Hepatocyte (in vitro differentiated cells): ENCODE measurements at regions not wholly inside any gene's neighbourhood (a gene's known extent, or its start where the extent isn't known, plus 50 kb on each side); places are given as distances from the start of the nearest gene placed in this dataset.
A peak's percentile ranks its signal among the peaks of the same experiment; 100 is the strongest.

Experiments used
- DNase-seq: peaks from one replicate; pipeline ENCODE4 v3.0.0-alpha.2; 2016; ENCODE audit warnings: low spot score
- H2AFZ ChIP-seq: fragments of 200-600 bp; sonication (generic); 2 replicates; pipeline ENCODE4 v1.6.0; 2016; ENCODE audit warnings: antibody characterized with exemption, mild to moderate bottlenecking
- H3K27ac ChIP-seq: fragments of 200-600 bp; sonication (generic); 2 replicates; pipeline ENCODE4 v1.5.1; 2016; ENCODE audit warnings: mild to moderate bottlenecking
- H3K27me3 ChIP-seq: fragments of 200-600 bp; sonication (generic); 2 replicates; pipeline ENCODE4 v1.6.1; 2016
- H3K36me3 ChIP-seq: fragments of 200-600 bp; sonication (generic); replicated peaks from 2 replicates; pipeline ENCODE4 v1.5.1; 2016; ENCODE audit warnings: low read depth; ENCODE audit not compliant: insufficient read depth
- H3K4me1 ChIP-seq: fragments of 200-600 bp; sonication (generic); 2 replicates; pipeline ENCODE4 v1.5.1; 2016; ENCODE audit warnings: mild to moderate bottlenecking, moderate library complexity; ENCODE audit not compliant: insufficient read depth
- H3K4me2 ChIP-seq: fragments of 200-600 bp; sonication (generic); 2 replicates; pipeline ENCODE4 v1.6.0; 2016
- H3K4me3 ChIP-seq: fragments of 200-600 bp; sonication (generic); 2 replicates; pipeline ENCODE4 v1.5.1; 2016; ENCODE audit warnings: mild to moderate bottlenecking
- H3K79me2 ChIP-seq: fragments of 200-600 bp; sonication (generic); 2 replicates; pipeline ENCODE4 v1.6.0; 2017; ENCODE audit warnings: mild to moderate bottlenecking
- H3K9me2 ChIP-seq: fragments of 200-600 bp; sonication (generic); replicated peaks from 2 replicates; pipeline ENCODE4 v1.6.0; 2017; ENCODE audit warnings: mild to moderate bottlenecking; ENCODE audit not compliant: insufficient read depth
- H3K9me3 ChIP-seq: fragments of 200-600 bp; sonication (generic); 2 replicates; pipeline ENCODE4 v1.5.1; 2016; ENCODE audit warnings: low read depth, mild to moderate bottlenecking
- H4K20me1 ChIP-seq: fragments of 200-600 bp; sonication (generic); 2 replicates; pipeline ENCODE4 v1.6.0; 2016; ENCODE audit warnings: mild to moderate bottlenecking; ENCODE audit not compliant: insufficient read depth, poor library complexity, severe bottlenecking
- EZH2 ChIP-seq: fragments of 200-600 bp; sonication (generic); IDR thresholded peaks from 2 replicates; pipeline ENCODE4 v1.6.1; 2016; ENCODE audit warnings: antibody characterized with exemption, mild to moderate bottlenecking, borderline replicate concordance
- EZH2phosphoT487 ChIP-seq: fragments of 200-600 bp; sonication (generic); IDR thresholded peaks from one replicate; pipeline ENCODE4 v1.6.1; 2018; ENCODE audit warnings: antibody characterized with exemption, mild to moderate bottlenecking, low read depth, moderate library complexity; ENCODE audit not compliant: unreplicated experiment, severe bottlenecking
- WGBS: methylation state at CpG from one replicate; pipeline ENCODE4 v1.1.6; 2016; ENCODE audit warnings: low lambda C conversion rate; ENCODE audit errors: missing lambda C conversion rate; 5-methylcytosine and 5-hydroxymethylcytosine counted together
- TF ChIP-seq, protein P1 (sequence below): fragments of 200-600 bp; sonication (generic); IDR thresholded peaks from 2 replicates; pipeline ENCODE4 v1.5.1; 2016; ENCODE audit warnings: antibody characterized with exemption, mild to moderate bottlenecking; ENCODE audit not compliant: poor library complexity

DNA sequence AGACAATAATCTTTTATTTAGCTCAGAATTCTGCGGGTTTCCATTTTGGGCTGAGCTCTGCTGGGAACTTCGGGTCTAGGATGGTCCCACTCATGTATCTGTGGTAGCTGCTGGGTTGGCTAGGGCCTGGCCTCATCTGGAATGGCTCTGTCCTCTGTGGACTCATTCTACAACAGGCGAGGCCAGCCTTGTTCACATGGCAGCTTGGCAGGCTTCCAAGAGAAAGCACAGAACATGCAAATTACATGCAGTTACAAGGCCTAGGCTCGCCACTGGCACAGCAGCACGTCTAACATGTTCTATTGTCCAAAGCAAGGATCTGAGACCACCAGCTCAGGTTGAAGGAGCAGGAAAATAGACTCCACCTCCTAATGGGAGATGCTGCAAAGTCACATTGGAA is 431.4 kb downstream of the PDCD6IP start:
- Histone ChIP-seq H2AFZ (no peak overlapping the region), H3K27ac (no peak overlapping the region), H4K20me1 (no peaks in the 10 kb centered on the region), H3K4me1 (no peaks in the 10 kb centered on the region), H3K9me2 (no peaks in the 10 kb centered on the region), H3K4me3 (no peak overlapping the region), H3K9me3 (no peaks in the 10 kb centered on the region), H3K4me2 (no peak overlapping the region), H3K27me3 (no peaks in the 10 kb centered on the region), H3K79me2 (no peaks in the 10 kb centered on the region), H3K36me3 (no peaks in the 10 kb centered on the region)
- 88% methylated on average over 5 of the region's 5 CpGs for WGBS
- TF ChIP-seq, protein P1, sequence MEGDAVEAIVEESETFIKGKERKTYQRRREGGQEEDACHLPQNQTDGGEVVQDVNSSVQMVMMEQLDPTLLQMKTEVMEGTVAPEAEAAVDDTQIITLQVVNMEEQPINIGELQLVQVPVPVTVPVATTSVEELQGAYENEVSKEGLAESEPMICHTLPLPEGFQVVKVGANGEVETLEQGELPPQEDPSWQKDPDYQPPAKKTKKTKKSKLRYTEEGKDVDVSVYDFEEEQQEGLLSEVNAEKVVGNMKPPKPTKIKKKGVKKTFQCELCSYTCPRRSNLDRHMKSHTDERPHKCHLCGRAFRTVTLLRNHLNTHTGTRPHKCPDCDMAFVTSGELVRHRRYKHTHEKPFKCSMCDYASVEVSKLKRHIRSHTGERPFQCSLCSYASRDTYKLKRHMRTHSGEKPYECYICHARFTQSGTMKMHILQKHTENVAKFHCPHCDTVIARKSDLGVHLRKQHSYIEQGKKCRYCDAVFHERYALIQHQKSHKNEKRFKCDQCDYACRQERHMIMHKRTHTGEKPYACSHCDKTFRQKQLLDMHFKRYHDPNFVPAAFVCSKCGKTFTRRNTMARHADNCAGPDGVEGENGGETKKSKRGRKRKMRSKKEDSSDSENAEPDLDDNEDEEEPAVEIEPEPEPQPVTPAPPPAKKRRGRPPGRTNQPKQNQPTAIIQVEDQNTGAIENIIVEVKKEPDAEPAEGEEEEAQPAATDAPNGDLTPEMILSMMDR = no peak
- peak; percentile 21 for DNase-seq

DNA sequence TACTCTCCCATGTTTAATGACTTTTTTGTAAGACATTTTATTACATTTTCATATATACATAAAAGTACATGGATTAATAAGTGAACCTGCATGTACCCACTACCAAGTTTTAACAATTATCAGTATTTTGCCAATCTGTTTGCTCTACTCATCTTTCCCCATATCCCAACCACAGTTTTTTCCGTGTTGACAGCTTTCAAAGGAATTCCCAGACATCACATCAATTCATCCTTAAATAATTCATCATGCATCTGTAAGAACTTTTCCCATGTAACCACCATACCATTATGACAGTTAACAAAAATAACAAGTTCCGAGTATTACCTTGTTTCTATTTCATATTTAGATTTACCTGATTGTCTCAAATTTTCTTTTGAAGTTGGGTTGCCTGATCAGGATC is 436.7 kb downstream of the PDCD6IP start:
- H3K27me3 ChIP-seq = no peaks in the 10 kb centered on the region
- no peaks in the 10 kb centered on the region for H3K36me3 ChIP-seq
- no peak overlapping the region for H3K4me2 ChIP-seq
- no peak overlapping the region for H3K4me3 ChIP-seq
- no peaks in the 10 kb centered on the region for H3K79me2 ChIP-seq
- no peak overlapping the region for H3K27ac ChIP-seq
- DNase-seq = no peak
- 86% methylated on average over 2 of the region's 2 CpGs for WGBS
- H3K4me1 ChIP-seq = peaks cover 3% of the 10 kb centered on the region
- no peaks in the 10 kb centered on the region for H4K20me1 ChIP-seq
- no peaks in the 10 kb centered on the region for H3K9me3 ChIP-seq
- H3K9me2 ChIP-seq = no peaks in the 10 kb centered on the region
- TF ChIP-seq, protein P1 = no peak
- TF ChIP-seq EZH2phosphoT487 (no peak), EZH2 (no peak)
- no peak overlapping the region for H2AFZ ChIP-seq

DNA sequence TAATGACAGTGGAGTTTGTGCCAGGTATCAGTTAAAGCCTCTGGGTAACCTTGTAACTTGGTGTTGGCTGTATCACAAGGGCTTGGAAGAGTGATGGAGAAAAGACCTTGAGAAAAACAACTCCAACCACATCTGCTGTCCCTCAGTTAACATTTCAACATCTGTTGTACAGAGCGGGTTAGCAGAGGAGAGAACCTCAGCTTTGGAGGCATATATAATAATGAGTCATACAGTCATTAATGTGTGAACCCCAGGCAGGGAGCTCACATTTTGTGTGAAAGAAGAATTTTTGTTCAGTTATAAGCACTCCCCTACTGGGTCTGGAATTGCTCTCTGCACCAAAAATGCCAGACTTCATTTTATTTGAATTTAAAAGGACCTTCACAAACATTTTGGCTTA is 439.5 kb downstream of the PDCD6IP start:
- no peaks in the 10 kb centered on the region for H3K9me3 ChIP-seq
- no peak overlapping the region for H3K4me2 ChIP-seq
- H3K27ac ChIP-seq = no peak overlapping the region
- no peak for DNase-seq
- TF ChIP-seq, protein P1 = no peak
- TF ChIP-seq EZH2 = no peak
- TF ChIP-seq EZH2phosphoT487 = no peak
- no peak overlapping the region for H2AFZ ChIP-seq
- no peaks in the 10 kb centered on the region for H3K27me3 ChIP-seq
- peaks cover 3% of the 10 kb centered on the region for H3K4me1 ChIP-seq
- no peaks in the 10 kb centered on the region for H3K36me3 ChIP-seq
- no peaks in the 10 kb centered on the region for H3K9me2 ChIP-seq
- H4K20me1 ChIP-seq = no peaks in the 10 kb centered on the region
- H3K79me2 ChIP-seq = no peaks in the 10 kb centered on the region
- WGBS = 36% methylated on average over 1 of the region's 1 CpG
- no peak overlapping the region for H3K4me3 ChIP-seq

DNA sequence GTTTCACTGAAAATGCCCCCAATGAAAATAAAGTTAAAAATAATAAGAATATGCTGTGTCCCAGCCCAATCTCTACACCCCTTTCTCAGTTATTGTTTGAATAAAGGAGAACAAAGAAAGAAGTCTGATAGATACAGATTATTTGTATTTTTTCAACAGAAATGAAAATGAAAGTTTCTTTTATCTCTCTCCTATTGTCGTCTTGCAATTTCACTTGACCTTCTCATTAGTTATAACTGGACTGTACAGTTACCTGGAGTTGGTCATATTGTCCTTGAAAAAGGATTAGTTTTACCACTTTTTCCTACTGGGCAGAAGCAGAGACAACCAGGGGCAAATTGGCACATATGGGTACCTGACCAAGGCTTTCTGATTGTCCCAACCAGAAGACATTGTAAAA is 440.0 kb downstream of the PDCD6IP start:
- H3K27ac ChIP-seq = no peak overlapping the region
- H3K4me1 ChIP-seq = peaks cover 3% of the 10 kb centered on the region
- no peaks in the 10 kb centered on the region for H3K27me3 ChIP-seq
- 88% methylated on average over 1 of the region's 1 CpG for WGBS
- H3K79me2 ChIP-seq = no peaks in the 10 kb centered on the region
- no peak for DNase-seq
- no peak overlapping the region for H2AFZ ChIP-seq
- H3K4me3 ChIP-seq = no peak overlapping the region
- no peaks in the 10 kb centered on the region for H4K20me1 ChIP-seq
- no peaks in the 10 kb centered on the region for H3K9me3 ChIP-seq
- no peaks in the 10 kb centered on the region for H3K9me2 ChIP-seq
- TF ChIP-seq, protein P1 = no peak
- TF ChIP-seq EZH2 = no peak
- TF ChIP-seq EZH2phosphoT487 = no peak
- no peaks in the 10 kb centered on the region for H3K36me3 ChIP-seq
- no peak overlapping the region for H3K4me2 ChIP-seq
